GM13977 (cell line): ENCODE measurements at regions not wholly inside any gene's neighbourhood (a gene's known extent, or its start where the extent isn't known, plus 50 kb on each side); places are given as distances from the start of the nearest gene placed in this dataset.
"Not testable (repeated sequence)": the region's sequence is repeated elsewhere in the genome, so short reads cannot be mapped to it uniquely, and the experiment has no call there.

Experiments used
- DNase-seq: peaks from one replicate; pipeline ENCODE4 v3.0.0; 2012; ENCODE audit warnings: low spot score
- CTCF ChIP-seq: IDR thresholded peaks from 2 replicates; pipeline ENCODE4 v1.5.1; 2012; ENCODE audit warnings: mild to moderate bottlenecking, control low read depth; ENCODE audit not compliant: insufficient read depth; ENCODE audit errors: extremely low read depth, missing control alignments
- in situ Hi-C: fragments of 300-500 bp; cut with MboI; formaldehyde crosslinking; loops from one replicate; pipeline ENCODE4 v1.12.0; 2022; ENCODE audit warnings: low sequenced_read_pairs, low pct_unique_long_range_greater_than_20kb, mixed read lengths, inconsistent platforms; ENCODE audit not compliant: unreplicated experiment

- no peak for DNase-seq
- TF ChIP-seq CTCF = no peak
- in situ Hi-C loops = loop anchor here (25.0 kb wide), 1 partner anchor 473 kb away; no protein-coding TSS in a partner anchor
Measured at GRCh38 chr7:16089191-16089590, 332.1 kb downstream of the CRPPA start.

- in situ Hi-C loops = loop anchor here (25.0 kb wide), 1 partner anchor 476 kb away; no protein-coding TSS in a partner anchor
- no peak for DNase-seq
- TF ChIP-seq CTCF = no peak
Measured at GRCh38 chr7:16086743-16087142, 334.6 kb downstream of the CRPPA start.

DNA sequence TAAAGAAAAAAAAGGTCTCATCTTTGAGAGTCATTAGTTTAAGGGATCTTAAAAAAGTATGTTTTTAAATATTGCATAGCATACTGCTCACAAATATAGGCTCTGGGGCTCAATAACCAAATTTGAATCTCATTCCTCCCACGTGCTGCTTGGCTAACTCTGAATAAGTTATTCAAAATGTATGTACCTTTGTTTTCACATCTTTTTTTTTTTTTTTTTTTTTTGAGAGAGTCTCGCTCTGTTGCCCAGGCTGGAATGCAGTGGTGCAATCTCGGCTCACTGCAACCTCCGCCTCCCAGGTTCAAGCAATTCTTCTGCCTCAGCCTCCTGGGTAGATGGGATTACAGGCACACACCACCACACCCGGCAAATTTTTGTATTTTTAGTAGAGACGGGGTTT is 335.6 kb downstream of the CRPPA start:
- in situ Hi-C loops = loop anchor here (25.0 kb wide), 1 partner anchor 477 kb away; no protein-coding TSS in a partner anchor
- not testable (repeated sequence) for DNase-seq

DNA sequence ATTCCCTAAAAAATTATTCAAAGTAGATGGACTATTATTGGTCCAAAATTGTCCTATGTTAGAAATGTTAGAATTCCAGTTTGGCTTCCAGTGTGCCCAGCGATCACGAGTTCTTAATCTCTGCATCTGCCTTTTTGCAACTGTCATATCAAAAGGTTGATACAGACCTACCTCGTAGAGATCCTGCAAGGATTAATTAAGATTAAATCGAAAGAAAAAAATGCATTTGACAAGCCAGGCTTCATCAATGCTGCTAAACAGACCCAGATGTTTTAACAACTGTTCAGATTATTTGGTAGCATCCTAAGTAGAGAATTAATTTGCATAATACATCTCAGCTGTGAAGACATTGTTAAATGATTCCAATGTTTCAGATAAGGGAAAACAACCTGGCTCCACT is 336.5 kb downstream of the CRPPA start:
- in situ Hi-C loops = loop anchor here (25.0 kb wide), 1 partner anchor 477 kb away; no protein-coding TSS in a partner anchor
- DNase-seq = no peak
- no peak for TF ChIP-seq CTCF

GRCh38 chr7:16084370-16084769 is 337.0 kb downstream of the CRPPA start:
- in situ Hi-C loops = loop anchor here (25.0 kb wide), 1 partner anchor 478 kb away; no protein-coding TSS in a partner anchor
- TF ChIP-seq CTCF = no peak
- no peak for DNase-seq

DNA sequence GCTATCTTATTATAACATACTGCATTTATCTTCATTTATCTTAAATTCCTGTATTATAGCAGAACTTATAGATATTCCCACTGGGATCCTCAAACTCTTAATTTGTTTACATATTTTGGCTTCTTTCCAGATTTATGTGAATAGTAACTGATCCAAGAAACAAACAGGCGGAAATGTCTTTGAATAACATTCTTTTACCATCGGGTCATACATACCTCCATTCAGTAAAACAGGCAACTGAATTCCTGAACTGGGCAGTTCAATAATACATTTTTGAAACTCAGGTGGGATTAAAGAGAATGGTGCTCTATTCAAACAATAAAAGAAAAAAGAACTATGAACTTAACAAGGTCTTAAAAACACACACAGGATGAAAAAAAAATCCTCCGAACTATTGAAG is 337.4 kb downstream of the CRPPA start:
- no peak for DNase-seq
- TF ChIP-seq CTCF = no peak
- in situ Hi-C loops = loop anchor here (25.0 kb wide), 1 partner anchor 478 kb away; no protein-coding TSS in a partner anchor

GRCh38 chr7:16080131-16080530 is 341.2 kb downstream of the CRPPA start:
- in situ Hi-C loops = loop anchor here (25.0 kb wide), 1 partner anchor 482 kb away; no protein-coding TSS in a partner anchor
- no peak for TF ChIP-seq CTCF
- no peak for DNase-seq
